WTC11 (cell line): ENCODE measurements at regions not wholly inside any gene's neighbourhood (a gene's known extent, or its start where the extent isn't known, plus 50 kb on each side); places are given as distances from the start of the nearest gene placed in this dataset.

Experiments
- TF ChIP-seq, protein P1 (sequence below): sonication (generic); formaldehyde crosslinking; conservative IDR thresholded peaks from 2 replicates; pipeline ENCODE4 v1.8.1; 2022; ENCODE audit warnings: mild to moderate bottlenecking, missing genetic modification reagents
- TF ChIP-seq, protein P2 (sequence below): fragments of 200-600 bp; IDR thresholded peaks from 2 replicates; pipeline ENCODE4 v1.8.0; 2022; ENCODE audit warnings: antibody characterized with exemption

GRCh38 chr10:31623947-31624346, 304.7 kb downstream of the ARHGAP12 start:
- TF ChIP-seq, protein P1, sequence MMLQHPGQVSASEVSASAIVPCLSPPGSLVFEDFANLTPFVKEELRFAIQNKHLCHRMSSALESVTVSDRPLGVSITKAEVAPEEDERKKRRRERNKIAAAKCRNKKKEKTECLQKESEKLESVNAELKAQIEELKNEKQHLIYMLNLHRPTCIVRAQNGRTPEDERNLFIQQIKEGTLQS (CRISPR knock-in tag) = no peak
- TF ChIP-seq, protein P2, sequence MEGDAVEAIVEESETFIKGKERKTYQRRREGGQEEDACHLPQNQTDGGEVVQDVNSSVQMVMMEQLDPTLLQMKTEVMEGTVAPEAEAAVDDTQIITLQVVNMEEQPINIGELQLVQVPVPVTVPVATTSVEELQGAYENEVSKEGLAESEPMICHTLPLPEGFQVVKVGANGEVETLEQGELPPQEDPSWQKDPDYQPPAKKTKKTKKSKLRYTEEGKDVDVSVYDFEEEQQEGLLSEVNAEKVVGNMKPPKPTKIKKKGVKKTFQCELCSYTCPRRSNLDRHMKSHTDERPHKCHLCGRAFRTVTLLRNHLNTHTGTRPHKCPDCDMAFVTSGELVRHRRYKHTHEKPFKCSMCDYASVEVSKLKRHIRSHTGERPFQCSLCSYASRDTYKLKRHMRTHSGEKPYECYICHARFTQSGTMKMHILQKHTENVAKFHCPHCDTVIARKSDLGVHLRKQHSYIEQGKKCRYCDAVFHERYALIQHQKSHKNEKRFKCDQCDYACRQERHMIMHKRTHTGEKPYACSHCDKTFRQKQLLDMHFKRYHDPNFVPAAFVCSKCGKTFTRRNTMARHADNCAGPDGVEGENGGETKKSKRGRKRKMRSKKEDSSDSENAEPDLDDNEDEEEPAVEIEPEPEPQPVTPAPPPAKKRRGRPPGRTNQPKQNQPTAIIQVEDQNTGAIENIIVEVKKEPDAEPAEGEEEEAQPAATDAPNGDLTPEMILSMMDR = no peak
